ENCODE measurements at regions not wholly inside any gene's neighbourhood (a gene's known extent, or its start where the extent isn't known, plus 50 kb on each side); places are given as distances from the start of the nearest gene placed in this dataset.

DNA sequence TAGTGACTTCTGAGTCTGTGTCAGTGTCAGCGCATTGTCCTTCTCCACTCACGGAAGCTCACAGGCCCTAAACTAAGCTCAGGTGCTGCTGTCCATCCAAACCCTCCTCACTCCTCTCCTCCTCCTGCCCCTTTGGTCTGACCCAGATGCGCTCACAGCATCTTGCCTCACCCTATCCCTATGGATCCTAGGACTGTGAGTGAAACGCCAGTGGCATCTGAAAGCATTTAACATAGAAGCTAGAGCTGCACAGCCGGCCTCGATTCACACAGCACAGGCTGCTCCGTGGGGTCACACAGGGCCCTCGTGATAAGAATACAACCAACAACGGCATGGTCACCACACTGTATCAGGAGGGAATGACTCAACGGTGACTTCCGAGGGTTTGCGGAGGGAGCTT, 149.1 kb upstream of the SPACA7 start:
- no peak for TF ChIP-seq POLR2A (IDR thresholded peaks at IDR 0.05; ENCODE audit: control extremely low read depth in 1 of 2, low read depth in 2 of 2, low read length in 2 of 2)
- no peak for TF ChIP-seq TEAD4 (IDR thresholded peaks at IDR 0.05; ENCODE audit: low read depth, low read length)
